Nephron (organoid): ENCODE measurements at regions not wholly inside any gene's neighbourhood (a gene's known extent, or its start where the extent isn't known, plus 50 kb on each side); places are given as distances from the start of the nearest gene placed in this dataset.

Experiments
- H3K27ac Mint-ChIP-seq, 3 experiments: 2 replicates each; pipeline ENCODE4 v1.8.0; 2020; ENCODE audit warnings: mixed read lengths in 3 of 3, mild to moderate bottlenecking in 2 of 3, moderate library complexity in 1 of 3
- H3K27me3 Mint-ChIP-seq: 2 replicates; pipeline ENCODE4 v1.8.0; 2021; ENCODE audit warnings: low read depth, mild to moderate bottlenecking, moderate library complexity, mixed read lengths
- H3K36me3 Mint-ChIP-seq: 2 replicates; pipeline ENCODE4 v1.8.0; 2020; ENCODE audit warnings: low read depth, mixed read lengths
- H3K4me1 Mint-ChIP-seq: 2 replicates; pipeline ENCODE4 v1.8.0; 2020; ENCODE audit warnings: mixed read lengths
- H3K4me3 Mint-ChIP-seq, 3 experiments: 2 replicates each; pipeline ENCODE4 v1.8.0; 2020; ENCODE audit warnings: mild to moderate bottlenecking in 3 of 3, mixed read lengths in 3 of 3, moderate library complexity in 2 of 3
- H3K9me3 Mint-ChIP-seq: 2 replicates; pipeline ENCODE4 v1.8.0; 2020; ENCODE audit warnings: mixed read lengths
- TF ChIP-seq, protein P1 (sequence below), 3 experiments: fragments of 200-600 bp; sonication (generic); IDR thresholded peaks; one replicate each; pipeline ENCODE4 v1.5.0; 2021; ENCODE audit warnings: antibody characterized with exemption in 3 of 3; ENCODE audit not compliant: unreplicated experiment in 3 of 3

GRCh38 chr11:36807871-36808270, 209.8 kb upstream of the RAG2 start:
- TF ChIP-seq, protein P1, sequence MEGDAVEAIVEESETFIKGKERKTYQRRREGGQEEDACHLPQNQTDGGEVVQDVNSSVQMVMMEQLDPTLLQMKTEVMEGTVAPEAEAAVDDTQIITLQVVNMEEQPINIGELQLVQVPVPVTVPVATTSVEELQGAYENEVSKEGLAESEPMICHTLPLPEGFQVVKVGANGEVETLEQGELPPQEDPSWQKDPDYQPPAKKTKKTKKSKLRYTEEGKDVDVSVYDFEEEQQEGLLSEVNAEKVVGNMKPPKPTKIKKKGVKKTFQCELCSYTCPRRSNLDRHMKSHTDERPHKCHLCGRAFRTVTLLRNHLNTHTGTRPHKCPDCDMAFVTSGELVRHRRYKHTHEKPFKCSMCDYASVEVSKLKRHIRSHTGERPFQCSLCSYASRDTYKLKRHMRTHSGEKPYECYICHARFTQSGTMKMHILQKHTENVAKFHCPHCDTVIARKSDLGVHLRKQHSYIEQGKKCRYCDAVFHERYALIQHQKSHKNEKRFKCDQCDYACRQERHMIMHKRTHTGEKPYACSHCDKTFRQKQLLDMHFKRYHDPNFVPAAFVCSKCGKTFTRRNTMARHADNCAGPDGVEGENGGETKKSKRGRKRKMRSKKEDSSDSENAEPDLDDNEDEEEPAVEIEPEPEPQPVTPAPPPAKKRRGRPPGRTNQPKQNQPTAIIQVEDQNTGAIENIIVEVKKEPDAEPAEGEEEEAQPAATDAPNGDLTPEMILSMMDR (IDR thresholded peaks at IDR 0.05; ENCODE audit: unreplicated experiment in 3 of 3) = no peak
- H3K4me3 Mint-ChIP-seq = no peak overlapping the region
- no peaks in the 10 kb centered on the region for H3K36me3 Mint-ChIP-seq
- no peaks in the 10 kb centered on the region for H3K4me1 Mint-ChIP-seq
- no peak overlapping the region for H3K27ac Mint-ChIP-seq
- H3K9me3 Mint-ChIP-seq = no peaks in the 10 kb centered on the region
- H3K27me3 Mint-ChIP-seq = no peaks in the 10 kb centered on the region

DNA sequence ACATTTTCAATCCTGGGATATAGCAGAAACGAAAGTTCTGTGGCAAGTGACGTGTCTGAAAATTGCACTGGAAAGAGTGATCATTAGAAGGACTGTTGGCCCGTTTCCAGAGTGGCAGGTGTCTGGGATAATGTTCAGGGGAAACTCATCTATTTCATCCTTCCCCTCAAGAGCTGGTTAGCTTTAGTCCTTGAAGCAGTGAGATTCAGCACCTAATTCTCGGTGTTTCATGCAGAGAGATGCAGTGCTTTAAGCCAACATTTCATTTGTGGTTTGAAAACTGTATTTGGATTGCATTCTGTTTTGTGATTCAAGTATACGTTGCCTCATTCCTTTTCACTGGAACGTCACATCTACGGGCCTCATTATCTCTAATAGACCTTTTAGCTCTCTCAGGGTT, 205.0 kb upstream of the RAG2 start:
- H3K27ac Mint-ChIP-seq = no peak overlapping the region
- no peak overlapping the region for H3K4me3 Mint-ChIP-seq
- H3K36me3 Mint-ChIP-seq = no peaks in the 10 kb centered on the region
- H3K9me3 Mint-ChIP-seq = no peaks in the 10 kb centered on the region
- H3K4me1 Mint-ChIP-seq = no peaks in the 10 kb centered on the region
- TF ChIP-seq, protein P1 (IDR thresholded peaks at IDR 0.05; ENCODE audit: unreplicated experiment in 3 of 3) = no peak
- no peaks in the 10 kb centered on the region for H3K27me3 Mint-ChIP-seq

DNA sequence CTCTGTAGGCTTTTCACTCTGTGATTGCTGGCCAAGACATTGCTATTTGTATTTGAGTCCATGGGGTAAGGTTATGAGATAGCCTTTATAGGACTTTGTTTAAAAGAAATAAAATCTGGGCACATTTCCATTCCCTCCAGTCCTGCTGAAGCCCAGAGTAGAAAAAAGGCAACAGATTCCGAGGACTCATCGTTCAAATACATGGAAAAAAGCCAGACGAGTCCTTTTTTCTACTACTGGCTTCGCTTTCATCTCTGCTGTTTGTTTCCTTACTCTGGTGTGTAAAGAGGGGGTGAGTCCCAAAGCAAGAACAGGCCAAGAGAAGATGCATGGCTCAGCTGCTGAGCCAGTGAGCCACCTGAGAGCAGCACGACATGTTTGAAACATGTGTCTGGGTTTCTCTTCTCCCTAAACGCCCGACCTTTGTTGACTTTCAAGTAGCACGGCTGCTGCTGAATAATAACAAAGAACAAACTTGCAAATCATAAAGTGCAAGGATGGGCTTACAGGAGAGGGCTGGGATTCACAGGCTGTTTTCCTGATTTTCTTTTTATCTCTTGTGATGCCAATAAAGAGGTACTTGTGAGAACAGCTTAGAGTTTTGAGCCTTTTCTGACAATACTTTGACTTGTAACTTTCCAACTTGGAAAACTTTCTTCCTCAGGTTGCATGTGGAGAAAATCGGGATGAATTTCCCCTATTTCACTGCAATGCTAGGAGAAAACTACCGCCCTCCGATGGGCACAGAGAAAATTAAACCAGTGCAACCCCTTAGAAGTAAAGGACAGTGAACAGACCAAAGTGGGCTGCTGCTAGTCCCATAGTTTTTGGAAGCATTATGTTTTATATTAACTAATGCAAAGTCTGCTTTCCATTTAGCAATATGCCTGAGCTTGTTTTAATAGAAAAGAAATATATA, 195.2 kb upstream of the RAG2 start:
- no peaks in the 10 kb centered on the region for H3K36me3 Mint-ChIP-seq
- H3K9me3 Mint-ChIP-seq = no peaks in the 10 kb centered on the region
- H3K27me3 Mint-ChIP-seq = no peaks in the 10 kb centered on the region
- peak overlapping the region; percentile 77 to 91 (median 83) for H3K27ac Mint-ChIP-seq
- TF ChIP-seq, protein P1 (IDR thresholded peaks at IDR 0.05; ENCODE audit: unreplicated experiment in 3 of 3) = peak; percentile 34 to 43 (median 34)
- H3K4me1 Mint-ChIP-seq = peaks cover 31% of the 10 kb centered on the region
- peak overlapping the region in 2 of 3 experiments; percentile 19 to 69 for H3K4me3 Mint-ChIP-seq

DNA sequence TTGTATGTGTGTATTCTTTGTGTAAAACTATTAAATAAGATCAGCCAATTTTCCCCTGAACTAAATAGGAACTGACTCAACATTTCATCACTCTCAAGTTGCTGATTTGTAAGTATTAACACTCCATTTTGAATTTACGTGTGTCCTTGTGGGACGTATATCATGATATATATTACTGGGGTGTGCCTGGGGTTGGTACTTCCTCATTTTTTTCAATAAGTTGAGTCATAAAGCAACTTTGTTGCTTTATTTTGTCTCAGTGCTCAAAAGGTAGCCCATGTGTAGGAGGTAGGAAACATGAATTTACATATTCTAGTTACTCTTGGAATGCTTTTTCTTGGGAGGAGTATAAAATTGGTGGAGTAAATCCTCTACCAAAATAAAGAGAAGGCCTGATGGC, 193.9 kb upstream of the RAG2 start:
- no peak overlapping the region for H3K4me3 Mint-ChIP-seq
- H3K9me3 Mint-ChIP-seq = no peaks in the 10 kb centered on the region
- H3K4me1 Mint-ChIP-seq = peaks cover 31% of the 10 kb centered on the region
- no peaks in the 10 kb centered on the region for H3K27me3 Mint-ChIP-seq
- TF ChIP-seq, protein P1 (IDR thresholded peaks at IDR 0.05; ENCODE audit: unreplicated experiment in 3 of 3) = no peak
- H3K36me3 Mint-ChIP-seq = no peaks in the 10 kb centered on the region
- H3K27ac Mint-ChIP-seq = peak overlapping the region in 1 of 3 experiments; percentile 11

GRCh38 chr11:36790526-36790925, 192.5 kb upstream of the RAG2 start:
- Mint-ChIP-seq H3K36me3 (no peaks in the 10 kb centered on the region), H3K27ac (peak overlapping the region; percentile 58 to 65 (median 63)), H3K9me3 (no peaks in the 10 kb centered on the region), H3K4me3 (no peak overlapping the region), H3K4me1 (peaks cover 31% of the 10 kb centered on the region), H3K27me3 (no peaks in the 10 kb centered on the region)
- TF ChIP-seq, protein P1 (IDR thresholded peaks at IDR 0.05; ENCODE audit: unreplicated experiment in 3 of 3) = no peak

DNA sequence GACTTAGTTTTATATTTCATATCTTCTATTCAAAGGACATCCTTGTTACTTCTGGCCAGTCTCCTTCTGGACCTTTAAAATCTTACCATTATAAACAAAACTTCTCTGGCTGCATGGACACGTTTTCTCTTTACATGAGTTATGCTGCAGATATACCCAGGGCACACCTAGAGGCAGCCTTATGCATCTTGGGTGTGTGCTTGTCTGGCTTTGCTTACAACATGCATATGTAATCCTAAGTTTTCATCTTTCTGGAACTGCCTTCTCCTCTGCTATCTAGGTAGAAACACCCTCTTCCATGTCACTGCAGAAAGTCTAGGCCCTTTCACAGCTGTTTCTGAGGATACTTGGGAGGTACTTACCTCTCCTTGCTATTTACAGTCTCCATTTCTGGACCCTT, 185.8 kb upstream of the RAG2 start:
- TF ChIP-seq, protein P1 (IDR thresholded peaks at IDR 0.05; ENCODE audit: unreplicated experiment in 3 of 3) = no peak

More for the DNA sequence above, 185.8 kb upstream of the RAG2 start:
- Mint-ChIP-seq H3K4me3 (no peak overlapping the region), H3K4me1 (peaks cover 10% of the 10 kb centered on the region), H3K27ac (peak overlapping the region in 1 of 3 experiments; percentile 8), H3K9me3 (no peaks in the 10 kb centered on the region), H3K36me3 (no peaks in the 10 kb centered on the region), H3K27me3 (peaks cover 7% of the 10 kb centered on the region)
